Transverse colon (tissue), 4 donors: ENCODE measurements at regions not wholly inside any gene's neighbourhood (a gene's known extent, or its start where the extent isn't known, plus 50 kb on each side); places are given as distances from the start of the nearest gene placed in this dataset.

Experiments
- CTCF ChIP-seq, 5 experiments: fragments of 200-600 bp in 3 of 5; fragments of 450-650 bp in 2 of 5; sonication (generic) in 3 of 5; IDR thresholded peaks; 1 replicate in 2 of 5; 2 replicates in 3 of 5; pipeline ENCODE4 v1.5.1; 2016 to 2017; ENCODE audit warnings: antibody characterized with exemption in 5 of 5, inconsistent platforms in 3 of 5, mild to moderate bottlenecking in 2 of 5, moderate library complexity in 1 of 5
- EP300 ChIP-seq: sonication (generic); formaldehyde crosslinking; IDR thresholded peaks from one replicate; pipeline ENCODE4 v1.6.1; 2017; ENCODE audit warnings: antibody characterized with exemption, low read depth
- POLR2A ChIP-seq: fragments of 450-650 bp; IDR thresholded peaks from one replicate; pipeline ENCODE4 v1.6.1; 2016; ENCODE audit warnings: antibody characterized with exemption, mild to moderate bottlenecking, moderate library complexity
- POLR2AphosphoS5 ChIP-seq, 3 donors: sonication (generic); formaldehyde crosslinking; IDR thresholded peaks; one replicate each; pipeline ENCODE4 v1.6.1; 2016; ENCODE audit warnings: antibody characterized with exemption in 3 of 3

- no peak for TF ChIP-seq CTCF (IDR thresholded peaks at IDR 0.05)
- no peak for TF ChIP-seq POLR2A
- no peak for TF ChIP-seq POLR2AphosphoS5 (IDR thresholded peaks at IDR 0.05)
- TF ChIP-seq EP300 = no peak
Observed at GRCh38 chr20:51120868-51121267, 98.0 kb upstream of the KCNG1 start.
